Stimulated activated CD4-positive, alpha-beta T cell treated with anti-CD3 and anti-CD28 coated beads, Interleukin-4, amount 100 ng/mL, for 48 hours (primary cell): ENCODE measurements at regions not wholly inside any gene's neighbourhood (a gene's known extent, or its start where the extent isn't known, plus 50 kb on each side); places are given as distances from the start of the nearest gene placed in this dataset.

Source experiments
- DNase-seq, 2 donors: peaks; one replicate each; pipeline ENCODE4 v3.0.0-alpha.2; 2020; ENCODE audit warnings: low read depth in 2 of 2

DNA sequence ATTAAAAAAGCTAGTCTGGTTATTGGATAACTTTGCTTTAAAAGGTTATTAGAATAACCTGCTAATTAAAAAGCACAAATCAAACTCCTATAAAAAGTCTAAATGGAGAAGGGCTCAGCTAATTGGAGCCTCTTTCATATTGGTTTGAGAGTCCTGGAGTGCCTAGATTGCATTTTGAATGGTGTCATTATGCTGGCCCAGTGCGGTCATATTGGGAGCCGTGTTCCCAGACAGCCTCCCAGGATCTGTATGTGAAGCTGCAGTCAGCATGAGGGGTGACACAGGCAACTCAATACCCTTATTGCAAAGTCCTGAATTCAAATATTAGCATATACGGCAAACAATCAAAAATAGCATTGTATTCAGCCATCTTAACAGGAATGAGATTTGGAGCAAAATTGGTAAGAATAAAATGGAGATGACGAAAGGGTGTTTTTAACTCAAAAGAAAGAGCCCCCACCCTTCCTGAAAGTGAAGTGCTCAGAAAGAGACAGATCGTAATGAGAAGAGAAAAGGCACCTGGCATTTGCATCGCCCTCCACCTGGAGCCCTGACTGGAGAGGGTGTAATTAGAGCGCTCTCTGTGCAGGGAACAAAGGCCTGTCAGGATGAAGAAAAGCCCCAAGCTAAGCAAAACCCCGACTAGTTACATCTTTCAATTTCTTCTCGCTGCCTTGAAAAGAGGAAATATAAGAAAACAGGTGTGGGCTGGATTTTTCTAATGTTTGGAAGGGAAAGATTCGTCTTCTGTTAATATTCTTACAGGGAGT is 621.0 kb upstream of the ADAMTS16 start:
- DNase-seq, result no peak

DNA sequence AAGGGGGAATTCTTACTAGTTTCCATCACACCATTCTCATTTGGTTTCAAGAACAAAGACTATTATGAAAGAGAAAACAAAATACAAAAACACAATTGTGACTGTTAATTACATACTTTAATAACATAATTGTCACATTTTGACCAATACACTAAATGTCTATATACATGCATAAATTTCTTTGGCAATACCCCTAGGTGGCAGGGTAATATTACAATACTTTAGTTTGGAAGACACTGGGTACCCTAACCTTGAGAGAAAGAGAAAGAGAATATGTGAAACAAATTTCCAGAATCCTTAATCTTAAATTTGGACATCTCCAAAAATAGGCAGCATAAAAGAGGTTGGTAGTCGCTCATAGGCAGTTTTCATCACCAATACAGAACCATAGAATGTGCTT is 619.6 kb upstream of the ADAMTS16 start:
- DNase-seq, result no peak

DNA sequence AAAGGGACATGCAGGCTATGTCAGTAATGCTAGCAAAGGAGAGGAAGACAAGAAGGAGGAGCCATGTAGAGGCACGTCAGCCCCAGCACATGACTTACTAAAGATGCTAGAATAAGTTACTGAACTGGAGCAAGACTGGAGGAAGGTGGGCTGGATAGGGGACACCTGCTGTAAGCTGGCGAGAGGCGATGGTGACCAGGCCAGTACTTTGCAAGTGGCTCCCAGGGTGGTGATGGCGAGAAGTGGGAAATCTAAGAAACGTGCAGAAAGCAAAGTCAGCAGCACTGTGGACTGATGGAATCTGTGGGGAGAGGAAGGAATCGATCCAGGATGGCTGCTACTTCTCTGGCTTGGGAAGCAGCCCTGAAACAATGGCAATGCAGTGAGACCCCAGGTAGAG is 617.1 kb upstream of the ADAMTS16 start:
- DNase-seq, result no peak

DNA sequence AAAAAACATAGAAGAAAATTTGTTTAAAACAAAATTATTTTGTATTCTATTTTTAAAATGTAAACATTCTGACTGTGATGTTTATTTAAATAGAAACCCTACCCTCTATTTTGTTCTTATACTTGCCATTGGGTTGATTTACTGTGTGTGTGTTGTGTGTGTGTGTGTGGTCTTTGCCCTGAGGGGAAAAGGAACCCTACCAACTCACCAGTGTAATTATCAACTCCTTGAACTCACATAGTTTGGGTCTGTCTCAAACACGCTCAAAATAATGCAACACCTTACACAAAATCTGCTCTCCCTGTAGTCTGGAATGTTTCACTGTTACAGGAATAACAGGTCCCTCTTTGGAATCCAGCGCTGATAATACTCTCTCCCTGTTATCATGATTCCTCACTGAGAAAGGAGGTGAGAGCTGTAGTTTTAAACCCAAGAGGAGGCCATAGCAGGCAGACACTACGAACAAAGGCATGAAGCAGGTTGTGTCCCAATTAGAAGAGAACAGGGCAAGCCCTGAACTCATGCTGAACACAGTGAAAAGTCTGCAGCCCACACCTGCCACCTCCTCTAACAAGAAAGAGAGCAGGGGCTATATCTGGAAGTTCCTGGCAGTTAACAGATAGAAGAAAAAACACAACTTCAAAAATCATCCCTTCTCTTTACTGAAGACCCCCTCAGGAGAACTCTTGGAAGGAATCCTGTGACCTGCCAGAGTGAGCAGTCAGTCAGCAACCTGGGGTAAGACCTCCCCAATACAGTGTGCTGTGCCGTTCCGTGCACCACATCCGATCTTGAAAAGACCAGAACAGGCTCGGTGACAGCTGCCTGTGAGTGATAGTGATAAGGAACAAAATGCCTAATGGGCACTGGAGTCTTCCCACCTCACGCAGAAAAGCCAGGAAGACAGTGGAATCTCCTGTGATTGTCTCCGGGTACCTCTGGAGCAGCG is 608.1 kb upstream of the ADAMTS16 start:
- DNase-seq, result no peak

DNA sequence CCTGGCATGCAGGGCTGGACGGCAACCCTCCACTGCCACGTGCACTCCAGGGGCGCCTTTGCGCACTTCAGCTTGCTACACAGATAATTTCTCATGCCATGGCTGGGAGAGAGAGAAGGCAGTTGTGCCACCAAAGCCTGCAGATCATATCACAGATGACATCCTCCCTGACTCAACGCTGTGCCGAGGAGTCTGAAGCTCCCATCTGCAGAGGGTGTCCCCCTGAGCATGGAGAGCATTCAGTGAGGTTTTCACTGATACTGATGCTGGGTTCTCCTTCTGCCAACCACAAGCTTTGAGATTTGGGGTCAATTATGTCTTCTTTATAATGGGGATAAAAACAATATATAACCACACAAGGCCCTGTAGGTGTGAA is 607.4 kb upstream of the ADAMTS16 start:
- DNase-seq, result no peak

DNA sequence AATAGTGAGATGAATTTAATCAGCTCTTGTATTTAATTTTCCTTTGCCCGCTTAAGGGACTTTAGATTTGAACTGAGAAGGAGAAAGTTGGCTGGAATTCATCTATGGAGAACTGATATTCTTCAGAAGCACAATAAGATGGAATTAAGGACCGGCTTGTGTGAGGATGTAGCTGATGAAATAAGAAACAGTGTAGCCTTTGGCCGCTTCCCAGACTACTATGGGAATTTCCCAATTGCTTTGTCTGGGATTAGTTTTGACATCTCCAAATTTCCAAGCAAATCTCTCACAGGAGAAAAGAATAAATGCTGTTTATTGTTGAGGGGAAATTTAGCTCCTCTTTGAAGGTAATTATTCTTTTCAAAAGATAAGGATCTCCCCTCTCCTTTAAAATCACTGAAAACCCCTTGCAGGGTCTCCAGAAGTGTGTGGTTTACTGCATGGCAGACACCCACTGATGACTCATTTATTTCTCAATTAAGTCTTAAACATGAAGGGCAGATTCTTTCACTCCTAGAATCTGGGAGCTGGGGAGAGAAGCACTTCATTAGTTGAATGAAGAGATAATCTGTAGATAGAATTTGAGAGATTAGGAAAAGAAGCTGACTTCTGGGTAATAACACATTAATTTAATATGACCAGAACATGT is 606.5 kb upstream of the ADAMTS16 start:
- DNase-seq, result no peak

DNA sequence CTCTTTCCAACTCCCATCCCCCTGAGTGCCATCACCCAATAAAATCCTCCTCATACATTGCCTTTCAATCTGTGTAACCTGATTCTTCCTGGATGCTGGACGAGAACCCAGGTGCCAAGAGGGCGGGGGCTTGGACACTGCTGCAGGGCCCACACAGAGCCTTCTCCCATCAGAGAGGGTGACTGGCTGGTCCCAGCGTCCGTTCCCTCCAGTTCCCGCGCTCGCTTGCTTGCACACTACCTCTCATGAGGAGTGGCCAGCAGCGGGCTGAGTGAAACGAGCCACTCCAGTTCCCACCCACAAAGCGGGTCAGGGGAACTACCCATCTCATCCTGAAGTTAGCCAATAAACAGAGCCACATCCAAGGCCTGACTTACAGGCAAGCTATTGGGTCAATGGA is 602.6 kb upstream of the ADAMTS16 start:
- no peak for DNase-seq

DNA sequence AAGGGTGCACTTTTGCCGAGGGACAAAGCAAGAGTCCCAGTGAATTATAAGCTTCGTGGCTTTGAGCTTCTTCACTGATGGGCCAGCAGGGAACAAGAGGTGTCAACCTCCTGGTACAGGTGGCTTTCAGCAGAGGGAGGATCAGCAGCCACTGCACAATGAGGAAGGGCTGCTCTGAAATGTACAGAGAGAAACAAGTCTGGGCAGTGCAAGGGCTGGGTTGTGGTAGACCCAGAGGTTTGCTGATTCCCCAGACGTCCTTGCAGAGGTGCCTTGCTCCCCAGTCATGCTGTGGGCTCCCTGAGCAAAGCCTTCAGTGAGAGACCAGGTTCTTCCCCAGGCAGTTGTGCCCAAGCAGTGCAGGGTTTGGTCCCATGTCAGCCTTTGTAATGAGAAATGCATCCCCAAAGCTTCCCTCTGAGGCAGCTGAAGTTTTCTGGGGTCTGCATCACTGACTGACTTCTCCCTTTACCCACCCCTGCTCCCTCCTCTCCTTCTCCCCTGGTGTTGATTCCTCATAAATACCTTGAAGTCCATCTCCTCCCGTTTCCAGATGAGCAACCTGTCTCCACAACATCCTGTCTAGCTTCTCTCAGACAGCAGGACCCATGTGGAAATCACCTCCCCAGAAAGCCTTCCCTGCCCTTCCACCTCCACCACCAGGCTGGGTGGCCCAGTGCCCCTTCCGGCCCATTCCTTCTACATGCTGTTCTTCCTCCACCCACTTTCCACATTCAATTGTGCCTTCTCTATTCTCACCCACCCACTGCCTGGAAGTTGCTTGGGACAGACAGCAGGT is 599.6 kb upstream of the ADAMTS16 start:
- no peak for DNase-seq

DNA sequence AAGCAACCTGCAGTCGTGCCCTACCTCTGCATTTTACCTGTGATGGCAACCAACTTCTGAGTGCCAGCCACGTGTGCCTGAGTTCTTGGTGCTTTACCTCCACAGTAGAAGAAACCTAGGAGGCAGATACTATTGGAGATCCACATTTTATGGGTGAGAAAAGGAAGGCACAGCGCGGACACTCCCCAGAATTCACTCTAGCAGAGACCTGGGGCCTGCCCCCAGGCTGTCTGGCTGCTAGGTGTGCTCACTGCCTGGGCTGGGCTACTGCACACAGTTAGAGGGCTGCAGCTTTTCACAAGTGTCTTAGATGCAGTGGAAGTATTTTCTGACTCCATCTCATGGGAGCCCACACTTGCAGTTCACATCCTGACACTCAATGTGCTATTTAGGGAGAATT is 598.8 kb upstream of the ADAMTS16 start:
- no peak for DNase-seq

DNA sequence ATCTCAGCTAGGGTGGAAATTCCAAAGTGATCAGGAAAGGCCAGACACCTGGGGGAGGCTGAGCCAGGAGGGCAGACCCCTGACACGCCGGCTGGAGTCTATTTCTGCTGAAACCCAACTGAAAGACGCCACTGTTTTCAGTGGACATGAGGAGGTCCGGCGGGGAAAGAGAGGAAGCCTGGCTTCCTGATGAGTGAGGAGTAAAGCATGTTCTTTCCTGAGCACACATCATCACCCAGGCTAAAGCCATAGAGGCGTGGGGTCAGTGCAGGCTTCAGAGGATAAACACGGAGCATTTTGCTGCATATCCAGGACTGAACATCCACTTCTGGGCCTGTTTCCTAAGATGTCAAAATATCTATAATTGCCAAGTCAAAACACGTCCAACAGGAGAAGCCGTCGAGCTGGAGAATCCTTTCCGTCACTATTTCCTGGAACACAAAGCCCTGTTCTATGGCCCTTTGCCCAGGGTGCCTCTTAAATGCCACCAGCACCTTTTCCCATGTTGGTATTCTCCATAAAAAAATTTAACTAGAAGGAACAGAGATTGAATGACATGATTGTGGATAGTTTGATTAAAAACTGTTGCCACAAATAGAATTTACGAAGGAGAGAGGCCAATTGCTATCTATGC is 597.9 kb upstream of the ADAMTS16 start:
- DNase-seq, result no peak

DNA sequence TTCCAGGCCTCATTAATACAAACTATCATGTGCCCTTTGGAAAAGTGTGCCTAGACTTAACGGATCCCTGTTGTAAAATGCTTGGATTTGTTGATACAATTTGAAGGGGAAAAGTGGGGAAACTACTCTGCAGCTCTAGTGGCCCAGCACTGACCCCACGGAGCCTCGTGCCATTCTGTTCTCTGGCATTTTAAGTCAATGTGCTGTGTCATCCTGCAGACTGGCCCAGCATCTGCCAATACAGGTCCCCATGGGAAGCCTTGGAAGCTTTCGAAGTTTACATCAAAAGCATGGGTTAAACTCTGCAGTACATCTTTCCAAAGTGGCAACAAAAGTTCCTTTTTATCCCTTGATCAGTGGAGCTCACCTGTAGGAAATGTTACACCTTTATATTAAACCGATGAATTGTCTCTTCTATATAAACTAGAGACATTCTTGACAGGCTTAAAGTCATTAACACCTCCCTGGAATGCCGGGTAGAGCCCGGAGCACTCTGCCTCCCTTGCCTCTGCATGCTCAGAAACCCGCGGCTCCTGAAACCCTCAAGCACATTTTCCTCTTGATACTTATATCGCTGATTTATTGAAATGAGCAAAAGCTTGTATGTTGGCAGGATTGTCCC is 596.0 kb upstream of the ADAMTS16 start:
- DNase-seq, result no peak

DNA sequence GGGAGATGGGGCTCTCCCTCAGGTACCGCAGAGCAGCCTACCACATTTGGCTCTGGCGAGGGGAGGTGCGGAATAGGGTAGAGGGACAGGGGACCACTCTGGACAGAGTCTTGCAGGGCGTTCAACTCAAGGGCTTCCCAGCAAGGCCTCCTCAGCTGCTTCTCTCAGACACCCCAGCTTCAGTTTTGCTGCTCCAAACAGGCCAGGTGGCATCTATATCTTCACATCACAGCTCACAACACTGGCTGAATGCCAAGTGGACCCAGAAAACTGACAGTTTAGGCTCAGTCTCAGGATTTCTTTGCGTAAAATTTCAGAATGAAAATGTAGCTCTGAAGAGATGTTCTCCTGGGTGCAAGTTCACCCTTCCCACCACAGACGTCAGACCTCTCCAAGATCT is 592.6 kb upstream of the ADAMTS16 start:
- no peak for DNase-seq

DNA sequence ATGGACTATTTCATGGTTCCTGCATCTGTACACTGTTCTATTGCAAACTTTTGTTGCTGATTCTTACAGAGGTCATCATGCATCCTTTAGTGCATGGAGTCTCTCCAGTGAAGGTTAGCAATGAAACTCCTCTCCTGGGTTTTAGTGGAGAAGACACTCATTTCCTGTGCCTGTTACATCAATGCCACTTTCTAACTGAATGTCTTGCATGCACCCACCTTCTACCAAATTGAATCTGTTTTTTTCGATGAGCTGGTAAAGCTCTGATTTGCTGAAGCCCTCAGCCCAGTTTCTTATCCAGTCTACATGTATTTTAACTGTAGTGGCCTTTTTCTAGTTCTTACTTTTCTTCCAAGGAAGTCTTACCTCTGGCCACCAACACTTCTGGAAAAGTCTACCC is 591.8 kb upstream of the ADAMTS16 start:
- DNase-seq, result no peak

DNA sequence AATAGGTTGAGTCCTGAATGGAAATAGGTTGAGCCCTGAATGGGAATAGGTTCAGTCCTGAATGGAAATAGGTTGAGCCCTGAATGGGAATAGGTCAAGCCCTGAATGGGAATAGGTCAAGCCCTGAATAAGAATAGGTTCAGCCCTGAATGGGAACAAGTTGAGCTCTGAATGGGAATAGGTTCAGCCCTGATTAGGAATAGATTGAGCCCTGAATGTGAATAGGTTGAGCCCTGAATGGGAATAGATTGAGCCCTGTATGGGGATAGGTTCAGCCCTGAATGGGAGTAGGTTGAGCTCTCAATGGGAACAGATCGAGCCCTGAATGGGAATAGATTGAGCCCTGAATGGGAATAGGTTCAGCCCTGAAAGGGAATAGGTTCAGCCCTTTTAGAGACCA is 590.8 kb upstream of the ADAMTS16 start:
- no peak for DNase-seq

DNA sequence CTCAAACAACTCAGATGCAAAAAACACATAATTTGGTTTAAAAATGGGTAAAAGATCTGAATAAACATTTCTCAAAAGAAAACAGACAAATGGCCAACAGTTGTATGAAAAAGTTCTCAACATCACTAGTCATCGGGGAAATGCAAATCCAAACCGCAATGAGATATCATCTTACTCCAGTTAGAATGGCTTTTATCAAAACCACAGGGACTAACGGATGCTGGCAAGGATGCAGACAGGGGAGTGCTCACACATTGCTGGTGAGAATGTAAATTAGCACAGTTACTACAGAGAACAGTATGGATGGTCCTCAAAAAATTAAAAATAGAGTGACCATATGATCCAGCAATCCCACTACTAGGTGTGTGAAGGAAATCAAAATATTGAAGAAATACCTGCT is 589.1 kb upstream of the ADAMTS16 start:
- DNase-seq, result no peak

DNA sequence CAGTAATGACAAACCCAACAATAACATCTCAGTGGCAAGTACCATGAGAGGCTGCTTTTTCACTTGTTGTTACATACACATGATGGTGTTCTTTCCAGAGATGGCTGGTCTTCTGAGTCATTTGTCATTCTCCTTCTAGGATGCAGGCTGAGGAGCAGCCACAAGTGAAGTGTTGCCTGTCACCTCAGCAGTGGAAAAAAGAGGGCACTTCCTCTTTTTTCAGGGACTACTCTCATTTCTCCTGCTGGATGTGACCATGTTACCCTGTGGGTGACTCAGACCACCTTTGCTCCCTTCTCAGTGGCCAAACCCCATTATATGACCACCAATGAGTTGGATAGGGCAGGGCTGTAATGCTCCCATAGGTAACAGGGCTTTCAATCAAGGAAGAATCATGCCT is 587.0 kb upstream of the ADAMTS16 start:
- no peak for DNase-seq

DNA sequence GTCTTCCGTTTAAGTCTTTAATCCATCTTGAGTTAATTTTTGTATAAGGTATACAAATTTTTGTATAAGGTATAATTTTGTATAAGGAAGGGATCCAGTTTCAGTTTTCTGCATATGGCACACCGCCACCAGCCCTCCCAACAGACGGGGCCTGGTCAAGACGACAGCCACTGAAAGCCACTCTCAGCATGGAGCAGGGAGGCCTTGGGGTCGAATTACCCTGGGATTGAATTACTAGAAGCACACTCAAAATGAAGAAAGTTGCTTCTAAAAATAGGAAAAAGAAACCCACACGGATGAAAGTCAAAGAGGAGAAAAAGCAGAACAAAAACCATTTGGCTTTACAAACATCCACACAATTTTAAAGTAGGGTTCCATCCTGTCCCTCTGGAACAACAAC is 586.2 kb upstream of the ADAMTS16 start:
- DNase-seq, result no peak

DNA sequence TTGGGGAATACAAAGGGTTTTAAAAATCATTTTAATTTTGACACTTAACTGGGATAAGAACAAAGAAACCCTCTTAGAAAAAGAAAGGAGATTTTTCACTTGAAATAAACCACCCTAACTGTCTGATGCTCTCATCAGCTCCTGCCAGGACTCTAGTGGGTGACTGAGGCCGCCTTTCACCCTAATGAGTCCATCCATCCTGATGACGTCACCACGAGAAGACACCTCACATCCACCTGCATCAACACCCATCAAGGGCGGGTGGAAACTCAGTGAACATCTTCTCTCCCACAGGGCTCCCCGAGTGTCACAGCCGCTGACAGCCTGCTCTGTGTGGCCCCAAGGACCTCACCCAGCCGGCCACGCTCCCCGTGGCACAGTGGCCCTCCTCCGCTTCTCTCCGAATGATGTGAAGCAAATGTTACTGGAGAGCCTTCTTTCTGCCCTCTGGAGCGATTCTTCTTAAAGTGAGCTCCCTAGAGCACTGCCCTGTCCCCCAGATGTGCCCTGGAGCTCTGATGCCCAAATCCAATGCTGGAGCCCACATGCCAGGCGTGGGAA is 584.3 kb upstream of the ADAMTS16 start:
- DNase-seq, result no peak

DNA sequence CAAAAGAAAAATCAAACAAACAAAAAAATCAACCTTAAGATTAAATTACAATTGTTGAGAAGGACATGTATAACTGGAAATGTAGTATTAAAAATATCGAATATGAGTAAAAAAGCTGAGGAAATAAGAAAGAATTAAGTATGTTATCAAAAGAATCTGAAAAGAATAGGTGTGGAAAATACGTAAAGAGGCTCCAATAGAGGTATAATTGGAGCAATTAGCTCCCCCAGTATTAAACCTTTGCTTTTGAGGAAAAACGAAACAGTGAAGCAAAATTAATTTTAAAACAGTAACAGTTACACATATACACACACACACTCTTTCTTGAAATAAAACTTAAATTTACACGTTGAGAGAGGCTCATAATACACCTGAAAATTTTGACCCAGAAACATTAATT is 578.7 kb upstream of the ADAMTS16 start:
- no peak for DNase-seq

DNA sequence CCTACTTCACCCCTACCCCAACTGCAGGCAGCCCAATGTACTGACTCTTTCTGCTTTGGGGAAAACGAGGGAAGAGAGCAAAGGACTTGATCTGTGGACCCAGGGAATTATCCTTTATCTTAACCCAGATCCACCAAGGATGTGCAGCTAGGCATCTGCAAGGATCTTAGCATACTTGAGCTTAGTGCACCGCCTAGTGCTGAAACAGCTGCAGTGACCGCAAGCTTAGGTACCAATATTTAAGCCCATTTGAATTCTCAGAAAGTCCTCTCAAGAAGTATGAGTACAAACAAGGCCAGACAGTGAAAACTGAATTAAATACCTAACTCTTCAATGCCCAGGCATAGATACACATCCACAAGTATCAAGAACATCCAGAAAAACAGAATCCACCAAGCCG is 576.7 kb upstream of the ADAMTS16 start:
- no peak for DNase-seq
